HL-60 (cell line): ENCODE measurements at regions not wholly inside any gene's neighbourhood (a gene's known extent, or its start where the extent isn't known, plus 50 kb on each side); places are given as distances from the start of the nearest gene placed in this dataset.

Experiments used
- SPI1 ChIP-seq: IDR thresholded peaks from 2 replicates; pipeline ENCODE4 v1.6.1; 2012; ENCODE audit warnings: low read depth, mild to moderate bottlenecking, borderline replicate concordance
- TF ChIP-seq, protein P1 (sequence below): IDR thresholded peaks from one replicate; pipeline ENCODE4 v1.5.1; 2011; ENCODE audit warnings: low read length, control low read depth, inconsistent platforms; ENCODE audit not compliant: insufficient read depth

DNA sequence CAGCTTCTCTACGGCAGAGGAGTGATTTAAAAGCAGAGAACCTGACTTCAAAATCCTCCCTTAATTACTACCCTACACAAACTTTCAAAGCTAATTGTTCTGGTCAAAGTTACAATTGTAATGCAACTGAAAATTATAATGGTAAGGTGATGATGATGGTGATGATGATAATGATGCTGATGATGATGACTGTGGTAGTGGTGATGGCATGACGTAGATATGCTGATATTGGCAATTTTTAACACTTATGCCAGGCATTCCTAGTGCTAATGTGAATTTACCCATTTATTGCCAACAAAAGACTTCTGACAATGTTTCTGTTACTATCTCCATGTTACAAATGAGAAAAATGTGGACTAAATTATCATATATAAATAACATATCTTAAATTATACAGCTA lies 1831.1 kb downstream of the LRRC4C start:
- TF ChIP-seq, protein P1, sequence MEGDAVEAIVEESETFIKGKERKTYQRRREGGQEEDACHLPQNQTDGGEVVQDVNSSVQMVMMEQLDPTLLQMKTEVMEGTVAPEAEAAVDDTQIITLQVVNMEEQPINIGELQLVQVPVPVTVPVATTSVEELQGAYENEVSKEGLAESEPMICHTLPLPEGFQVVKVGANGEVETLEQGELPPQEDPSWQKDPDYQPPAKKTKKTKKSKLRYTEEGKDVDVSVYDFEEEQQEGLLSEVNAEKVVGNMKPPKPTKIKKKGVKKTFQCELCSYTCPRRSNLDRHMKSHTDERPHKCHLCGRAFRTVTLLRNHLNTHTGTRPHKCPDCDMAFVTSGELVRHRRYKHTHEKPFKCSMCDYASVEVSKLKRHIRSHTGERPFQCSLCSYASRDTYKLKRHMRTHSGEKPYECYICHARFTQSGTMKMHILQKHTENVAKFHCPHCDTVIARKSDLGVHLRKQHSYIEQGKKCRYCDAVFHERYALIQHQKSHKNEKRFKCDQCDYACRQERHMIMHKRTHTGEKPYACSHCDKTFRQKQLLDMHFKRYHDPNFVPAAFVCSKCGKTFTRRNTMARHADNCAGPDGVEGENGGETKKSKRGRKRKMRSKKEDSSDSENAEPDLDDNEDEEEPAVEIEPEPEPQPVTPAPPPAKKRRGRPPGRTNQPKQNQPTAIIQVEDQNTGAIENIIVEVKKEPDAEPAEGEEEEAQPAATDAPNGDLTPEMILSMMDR, result no peak
- no peak for TF ChIP-seq SPI1
